Activated CD4-positive, alpha-beta T cell treated with anti-CD3 and anti-CD28 coated beads for 1 hour (primary cell): ENCODE measurements at regions not wholly inside any gene's neighbourhood (a gene's known extent, or its start where the extent isn't known, plus 50 kb on each side); places are given as distances from the start of the nearest gene placed in this dataset.

ENCODE experiments used
- DNase-seq: peaks from one replicate; pipeline ENCODE4 v3.0.0-alpha.2; 2020

DNA sequence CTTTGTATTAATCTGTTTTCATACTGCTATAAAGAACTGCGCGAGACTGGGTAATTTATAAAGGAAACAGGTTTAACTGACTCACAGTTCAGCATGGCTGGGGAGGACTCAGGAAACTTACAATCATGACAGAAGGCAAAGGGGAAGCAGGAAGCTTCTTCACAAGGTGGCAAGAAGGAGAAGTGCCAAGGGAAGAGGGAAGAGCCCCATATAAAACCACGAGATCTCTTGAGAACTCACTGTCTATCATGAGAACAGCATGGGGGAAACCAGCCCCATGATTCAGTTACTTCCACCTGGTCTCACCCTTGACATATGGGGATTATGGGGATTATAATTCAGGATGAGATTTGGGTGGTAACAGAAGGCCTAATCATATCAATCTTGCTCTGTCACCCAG is 60.9 kb upstream of the CHD1 start:
- DNase-seq = no peak

DNA sequence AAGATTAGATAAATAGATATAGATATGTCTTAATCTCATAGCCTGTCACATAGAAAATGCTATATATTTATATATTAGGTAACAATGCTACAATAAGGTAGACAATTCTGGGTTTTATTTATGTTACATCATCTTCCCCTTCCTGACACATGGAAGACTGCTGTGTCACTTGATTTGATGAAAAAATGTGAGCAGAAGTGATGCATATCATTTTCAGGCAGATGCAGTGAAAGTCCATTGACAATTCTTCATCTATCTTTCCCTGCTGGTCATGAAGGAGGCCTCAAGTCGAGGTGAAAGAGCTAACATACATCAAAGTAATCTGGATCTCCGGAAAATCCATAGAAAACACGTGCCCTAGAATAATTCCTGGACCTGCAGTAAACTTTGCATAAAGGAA is 57.8 kb upstream of the CHD1 start:
- DNase-seq = no peak

DNA sequence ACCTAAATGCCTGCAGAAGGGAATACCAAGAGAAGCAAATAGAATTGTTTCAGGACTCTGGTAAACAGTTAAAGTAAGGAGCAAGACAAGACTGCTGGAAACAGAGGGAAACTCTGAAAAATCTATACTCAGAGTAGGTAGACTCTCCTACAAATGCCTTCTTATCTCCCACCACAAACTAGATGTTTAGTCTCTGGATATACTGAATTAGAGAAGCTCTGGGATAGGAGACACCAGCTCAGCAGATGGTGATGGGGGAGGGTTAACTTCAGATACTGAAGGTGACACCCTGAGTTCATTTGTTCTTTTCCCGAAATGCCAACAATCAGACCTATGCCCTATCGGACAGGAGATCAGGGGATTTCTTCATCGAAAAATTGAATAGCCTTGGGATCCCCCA is 54.1 kb upstream of the CHD1 start:
- no peak for DNase-seq
